Right atrium auricular region (tissue), 2 donors: ENCODE measurements at regions not wholly inside any gene's neighbourhood (a gene's known extent, or its start where the extent isn't known, plus 50 kb on each side); places are given as distances from the start of the nearest gene placed in this dataset.

Source experiments
- DNase-seq: peaks from one replicate; pipeline ENCODE4 v3.0.0-alpha.2; 2019; ENCODE audit warnings: low spot score
- H3K27ac ChIP-seq, 2 donors: fragments of 200-600 bp; sonication (generic); 1 replicate in 1 of 2; 2 replicates in 1 of 2; pipeline ENCODE4 v1.5.1; 2016 to 2019
- H3K27me3 ChIP-seq, 2 donors: fragments of 200-600 bp; sonication (generic); one replicate each; pipeline versions ENCODE4 v1.5.1 to v1.6.0; 2017 to 2019
- H3K36me3 ChIP-seq: fragments of 200-600 bp; sonication (generic); one replicate; pipeline ENCODE4 v1.5.1; 2016
- H3K4me1 ChIP-seq, 2 donors: fragments of 200-600 bp; sonication (generic); one replicate each; pipeline versions ENCODE4 v1.5.1 to v1.6.0; 2017 to 2019
- H3K4me3 ChIP-seq, 2 donors: fragments of 200-600 bp; sonication (generic); 1 replicate in 1 of 2; 2 replicates in 1 of 2; pipeline ENCODE4 v1.5.1; 2017 to 2019; ENCODE audit warnings: mild to moderate bottlenecking in 1 of 2, moderate library complexity in 1 of 2
- H3K9me3 ChIP-seq, 2 donors: fragments of 200-600 bp; sonication (generic); one replicate each; pipeline ENCODE4 v1.5.1; 2019
- CTCF ChIP-seq, 2 donors: fragments of 200-600 bp; sonication (generic); IDR thresholded peaks; one replicate each; pipeline ENCODE4 v1.5.1; 2019; ENCODE audit warnings: antibody characterized with exemption in 2 of 2

GRCh38 chr2:126764686-126765265 is 108.8 kb downstream of the GYPC start:
- H3K4me1 ChIP-seq = no peaks in the 10 kb centered on the region
- no peak overlapping the region for H3K4me3 ChIP-seq
- H3K36me3 ChIP-seq = no peaks in the 10 kb centered on the region
- no peak for DNase-seq
- no peak for TF ChIP-seq CTCF (IDR thresholded peaks at IDR 0.05)
- H3K27ac ChIP-seq = no peak overlapping the region
- H3K9me3 ChIP-seq = no peaks in the 10 kb centered on the region
- H3K27me3 ChIP-seq = no peaks in the 10 kb centered on the region

GRCh38 chr2:126765395-126765794 is 109.4 kb downstream of the GYPC start:
- no peaks in the 10 kb centered on the region for H3K4me1 ChIP-seq
- DNase-seq = no peak
- H3K4me3 ChIP-seq = no peak overlapping the region
- no peaks in the 10 kb centered on the region for H3K36me3 ChIP-seq
- no peaks in the 10 kb centered on the region for H3K9me3 ChIP-seq
- no peak overlapping the region for H3K27ac ChIP-seq
- TF ChIP-seq CTCF (IDR thresholded peaks at IDR 0.05) = no peak
- no peaks in the 10 kb centered on the region for H3K27me3 ChIP-seq

- Histone ChIP-seq H3K27ac (no peak overlapping the region), H3K27me3 (no peaks in the 10 kb centered on the region), H3K9me3 (no peaks in the 10 kb centered on the region), H3K36me3 (no peaks in the 10 kb centered on the region), H3K4me1 (no peaks in the 10 kb centered on the region), H3K4me3 (no peak overlapping the region)
- TF ChIP-seq CTCF (IDR thresholded peaks at IDR 0.05) = no peak
- DNase-seq = no peak
These were observed 110.5 kb downstream of the GYPC start for GRCh38 chr2:126766295-126766968.

GRCh38 chr2:126766969-126767296 is 111.0 kb downstream of the GYPC start:
- no peak for TF ChIP-seq CTCF (IDR thresholded peaks at IDR 0.05)
- Histone ChIP-seq H3K9me3 (no peaks in the 10 kb centered on the region), H3K27ac (no peak overlapping the region), H3K27me3 (no peaks in the 10 kb centered on the region), H3K4me3 (no peak overlapping the region), H3K36me3 (no peaks in the 10 kb centered on the region), H3K4me1 (no peaks in the 10 kb centered on the region)
- DNase-seq = no peak

GRCh38 chr2:126769118-126769517 is 113.2 kb downstream of the GYPC start:
- H3K4me3 ChIP-seq = no peak overlapping the region
- no peaks in the 10 kb centered on the region for H3K36me3 ChIP-seq
- no peak overlapping the region for H3K27ac ChIP-seq
- DNase-seq = no peak
- H3K4me1 ChIP-seq = no peaks in the 10 kb centered on the region
- H3K9me3 ChIP-seq = no peaks in the 10 kb centered on the region
- no peak for TF ChIP-seq CTCF (IDR thresholded peaks at IDR 0.05)
- no peaks in the 10 kb centered on the region for H3K27me3 ChIP-seq

- no peak for TF ChIP-seq CTCF (IDR thresholded peaks at IDR 0.05)
- no peak overlapping the region for H3K4me3 ChIP-seq
- H3K4me1 ChIP-seq = no peaks in the 10 kb centered on the region
- DNase-seq = no peak
- no peak overlapping the region for H3K27ac ChIP-seq
- no peaks in the 10 kb centered on the region for H3K9me3 ChIP-seq
- H3K27me3 ChIP-seq = no peaks in the 10 kb centered on the region
- H3K36me3 ChIP-seq = no peaks in the 10 kb centered on the region
These were observed 114.5 kb downstream of the GYPC start for GRCh38 chr2:126770466-126770865.
